ENCODE measurements at regions not wholly inside any gene's neighbourhood (a gene's known extent, or its start where the extent isn't known, plus 50 kb on each side); places are given as distances from the start of the nearest gene placed in this dataset.
"Not testable (repeated sequence)": the region's sequence is repeated elsewhere in the genome, so short reads cannot be mapped to it uniquely, and the experiment has no call there.

DNA sequence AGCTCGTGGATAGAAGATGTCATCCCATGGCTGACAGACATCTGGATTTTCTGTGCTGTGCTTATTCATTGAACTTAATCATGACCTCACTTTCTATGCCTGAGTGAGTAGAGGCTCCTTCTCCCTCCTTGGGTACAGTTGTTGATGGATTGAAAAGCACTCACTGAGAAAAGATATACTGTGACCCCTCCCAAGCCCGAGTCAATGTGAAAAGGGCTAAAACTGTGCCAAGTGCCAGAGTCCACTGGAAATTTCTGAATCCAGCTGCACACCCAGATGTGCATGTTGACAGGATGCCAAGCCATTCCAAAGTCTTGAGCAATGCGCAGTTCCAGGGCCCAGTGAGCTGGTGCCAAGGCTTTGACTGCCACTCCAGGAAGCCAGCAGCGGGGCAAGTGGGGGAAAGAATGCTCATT, 473.0 kb downstream of the NTRK2 start:
- DNase-seq: no peak

DNA sequence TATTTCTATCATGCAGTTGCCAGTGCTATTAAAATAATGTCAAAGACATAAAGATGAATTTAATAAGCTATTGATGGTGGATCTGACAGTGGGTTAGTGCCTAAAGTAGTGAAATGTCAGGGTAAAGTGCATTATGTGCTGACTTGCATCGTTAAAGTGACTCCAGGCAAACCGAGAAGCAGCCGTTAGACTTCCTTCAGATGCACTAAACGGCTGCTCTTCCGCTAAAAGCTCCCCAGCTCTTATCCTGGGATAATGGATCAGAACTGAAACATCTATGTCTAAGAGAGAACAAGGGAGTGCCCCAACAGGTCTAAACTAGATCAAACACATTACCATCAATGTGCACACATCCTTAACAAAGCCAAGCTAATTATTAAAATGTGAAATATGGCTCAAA, 468.2 kb downstream of the NTRK2 start:
- no peak for DNase-seq

DNA sequence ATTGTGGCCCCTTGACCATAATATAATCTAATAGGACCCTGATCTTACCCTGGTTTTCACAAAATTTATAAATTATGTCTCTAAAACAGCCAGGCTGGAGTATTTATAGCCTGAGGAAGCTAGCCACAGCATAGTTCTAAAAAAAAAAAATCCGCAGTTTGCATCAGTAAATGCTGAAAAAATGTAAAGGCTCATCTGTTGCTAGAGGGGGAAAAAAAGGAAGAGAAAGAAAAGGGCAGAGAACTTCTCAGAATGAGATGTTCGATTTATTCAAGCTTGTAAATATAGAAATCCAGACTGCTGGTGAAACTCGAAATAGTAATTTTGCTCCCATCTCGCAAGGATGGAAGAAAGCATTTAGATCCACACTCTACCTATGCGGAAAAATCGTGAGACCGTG, 467.5 kb downstream of the NTRK2 start:
- DNase-seq: no peak

DNA sequence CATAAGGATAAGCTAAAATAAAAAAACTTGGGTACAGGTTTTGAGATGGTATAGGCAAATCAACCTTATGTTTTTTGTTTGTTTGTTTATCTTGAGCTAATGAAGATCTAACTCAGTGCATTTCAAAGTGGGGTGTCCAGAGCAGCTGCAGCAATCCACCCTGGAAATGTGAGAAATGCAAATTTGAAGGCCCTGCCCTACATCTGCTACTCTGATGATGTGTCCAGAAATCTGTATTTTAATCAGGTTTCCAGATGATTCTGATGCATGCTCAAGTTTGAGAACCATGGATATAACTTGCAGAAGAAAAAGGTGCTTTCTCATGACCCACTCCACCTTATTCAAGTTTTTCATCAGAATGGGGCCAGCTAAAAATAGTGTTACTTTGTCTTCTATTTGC, 467.0 kb downstream of the NTRK2 start:
- no peak for DNase-seq

DNA sequence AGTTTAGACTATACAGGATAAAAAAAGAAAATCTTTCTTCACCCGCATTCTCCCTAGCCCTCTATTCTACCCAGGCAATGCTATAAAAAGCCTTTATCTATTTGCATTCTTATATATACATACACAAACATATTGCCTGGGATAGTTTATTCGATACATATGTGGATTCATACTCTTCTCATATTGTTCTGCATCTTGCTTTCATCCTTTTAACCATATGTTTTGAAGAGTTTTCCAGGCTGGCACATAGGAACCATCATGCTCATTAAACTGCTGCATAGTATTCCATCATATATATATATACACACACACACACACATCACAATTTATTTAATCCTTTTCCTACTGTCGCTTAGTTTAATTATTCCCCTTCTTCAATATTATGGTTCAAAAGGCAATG, 461.2 kb downstream of the NTRK2 start:
- DNase-seq: no peak

DNA sequence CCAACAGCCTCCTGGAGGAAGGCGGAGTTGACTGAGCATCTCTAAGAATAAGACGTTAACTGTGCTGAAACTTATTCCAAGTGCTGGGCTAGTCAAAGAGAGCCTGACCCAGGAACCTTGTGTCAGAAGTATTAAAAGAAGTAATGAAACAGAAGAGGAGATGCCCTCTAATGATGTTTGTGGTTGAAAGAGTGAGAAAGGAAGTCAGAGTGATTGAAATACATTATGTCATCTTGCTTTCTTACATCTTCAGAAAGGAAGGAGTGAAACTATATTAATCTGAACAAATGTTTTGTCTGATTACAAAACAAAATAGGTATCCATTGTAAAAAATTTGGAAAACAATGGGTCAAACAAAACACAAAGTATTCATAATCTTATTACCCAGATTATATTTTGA, 460.7 kb downstream of the NTRK2 start:
- DNase-seq: no peak

DNA sequence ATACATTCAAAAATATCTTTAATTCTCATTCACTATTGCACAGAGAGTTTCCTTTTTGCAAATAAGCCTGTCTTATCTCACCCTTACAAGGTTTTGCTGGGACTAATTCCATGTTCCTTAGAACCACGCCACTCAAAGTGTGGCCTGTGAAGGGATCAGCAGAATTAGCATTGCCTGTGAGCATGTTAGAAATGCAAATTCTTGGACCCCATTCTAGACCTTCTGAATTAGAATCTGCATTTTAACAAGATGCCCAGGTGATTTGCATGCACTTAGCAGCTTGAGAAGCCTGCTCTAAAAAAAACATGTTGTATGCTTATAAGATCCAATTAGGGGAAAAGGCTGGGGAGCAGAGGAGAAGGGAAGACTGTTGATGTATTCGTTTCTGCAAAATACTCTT, 460.0 kb downstream of the NTRK2 start:
- DNase-seq: no peak

DNA sequence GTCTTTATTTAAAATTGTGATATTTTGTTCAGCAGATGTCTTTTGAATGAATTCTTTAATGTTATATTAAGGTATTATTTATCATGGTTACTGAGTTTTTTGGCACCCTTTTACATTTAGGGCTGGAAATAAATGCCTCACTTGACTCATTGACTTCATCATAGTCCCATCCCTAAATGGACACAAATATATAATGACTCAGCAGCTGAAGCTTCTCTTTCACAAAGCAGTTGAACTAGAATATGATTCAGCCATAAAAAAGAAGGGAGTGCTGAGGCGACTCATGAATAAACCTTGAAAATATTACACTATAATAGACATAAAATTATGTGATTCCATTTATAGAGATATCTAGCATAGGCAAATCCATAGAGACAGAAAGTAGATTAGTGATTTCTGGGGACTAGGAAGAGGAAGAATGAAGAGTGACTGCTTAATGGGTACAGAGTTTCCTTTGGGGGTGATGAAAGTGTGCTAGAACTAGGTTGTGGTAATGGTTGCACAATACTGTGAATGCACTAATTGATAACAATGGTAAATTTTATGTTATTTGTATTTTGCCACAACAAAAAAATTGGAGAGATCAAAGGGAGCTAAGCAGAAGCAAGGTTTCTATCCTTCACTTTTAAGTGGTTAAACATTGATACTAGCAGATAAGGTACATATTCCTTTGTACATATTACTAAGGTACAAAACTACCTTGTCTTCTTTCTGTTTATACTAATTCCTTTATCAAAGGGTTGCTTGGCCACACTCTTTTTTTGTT, 449.6 kb downstream of the NTRK2 start:
- no peak for DNase-seq

DNA sequence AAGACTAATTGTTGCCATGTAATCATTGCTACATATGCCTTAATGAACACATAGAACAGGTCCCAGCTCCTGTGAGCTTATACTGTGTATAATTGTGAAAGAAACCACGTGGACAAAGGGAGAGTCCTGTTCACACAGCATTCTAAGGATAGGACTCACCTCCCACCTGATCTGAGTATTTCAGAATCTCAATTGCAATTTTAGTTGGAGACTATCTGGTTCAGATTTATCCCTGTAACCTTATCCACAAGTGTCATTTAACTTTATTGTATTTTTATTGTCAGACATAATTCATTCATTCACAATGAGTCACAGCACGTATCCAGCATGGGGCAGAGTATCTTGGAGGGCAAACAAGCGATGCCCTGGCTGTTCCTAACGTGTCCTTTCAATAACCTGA, 448.3 kb downstream of the NTRK2 start:
- DNase-seq: no peak

DNA sequence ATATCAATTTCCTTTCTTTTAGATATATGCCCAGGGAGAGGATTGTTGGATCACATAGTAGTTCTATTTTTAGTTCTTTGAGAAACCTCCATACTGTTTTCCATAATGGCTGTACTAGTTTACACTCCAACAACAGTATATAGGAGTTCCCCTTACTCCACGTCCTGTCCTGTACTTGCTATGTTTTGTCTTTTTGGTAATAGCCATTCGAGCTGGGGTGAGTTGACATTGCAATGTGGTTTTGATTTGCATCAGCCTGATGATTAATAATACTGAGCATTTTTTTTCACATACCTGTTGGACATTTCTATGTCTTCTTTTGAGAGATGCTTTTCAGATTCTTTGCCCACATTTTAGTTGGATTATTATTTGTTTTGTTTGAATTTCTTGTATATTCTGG, 445.9 kb downstream of the NTRK2 start:
- no peak for DNase-seq

DNA sequence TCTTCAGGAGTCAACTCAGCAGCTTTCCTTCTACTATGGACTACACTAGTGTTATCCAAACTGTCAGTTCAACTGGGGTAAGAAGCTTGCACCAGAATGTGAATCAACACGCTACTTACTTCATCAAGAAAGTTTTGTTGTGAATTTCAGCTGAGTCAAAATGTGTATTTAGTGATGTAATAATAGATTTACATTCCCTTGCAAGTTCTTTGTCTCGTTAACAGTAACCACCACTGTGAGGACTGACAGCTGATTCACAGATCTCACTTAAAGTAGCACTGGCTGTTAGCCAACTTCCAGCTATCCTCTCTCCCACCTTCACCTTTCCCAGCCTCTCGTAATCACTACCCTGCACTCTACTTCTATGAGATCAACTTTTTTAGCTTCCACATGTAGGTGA, 445.3 kb downstream of the NTRK2 start:
- DNase-seq: no peak

DNA sequence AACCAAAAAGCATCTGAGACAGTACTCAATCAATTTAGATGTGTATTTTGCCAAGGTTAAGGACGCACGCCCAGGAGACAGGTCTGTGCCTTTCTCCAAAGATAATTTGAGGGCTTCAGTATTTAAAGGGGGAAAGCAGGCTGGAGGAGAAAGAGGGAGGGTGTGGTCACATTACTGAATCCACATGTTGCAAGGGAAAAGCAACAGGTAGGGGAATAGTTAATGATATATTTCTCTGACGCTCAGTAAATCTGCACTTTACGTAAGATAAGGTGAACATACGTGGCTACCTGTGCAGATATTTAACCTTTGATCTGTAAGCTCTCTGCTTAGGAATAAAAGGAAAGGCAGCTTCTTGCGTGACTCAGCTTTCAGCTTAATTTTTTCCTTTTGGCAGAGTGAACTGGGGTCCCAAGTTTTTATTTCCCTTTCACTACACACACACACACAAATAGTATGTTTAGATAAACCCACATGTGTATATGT, 443.4 kb downstream of the NTRK2 start:
- no peak for DNase-seq

DNA sequence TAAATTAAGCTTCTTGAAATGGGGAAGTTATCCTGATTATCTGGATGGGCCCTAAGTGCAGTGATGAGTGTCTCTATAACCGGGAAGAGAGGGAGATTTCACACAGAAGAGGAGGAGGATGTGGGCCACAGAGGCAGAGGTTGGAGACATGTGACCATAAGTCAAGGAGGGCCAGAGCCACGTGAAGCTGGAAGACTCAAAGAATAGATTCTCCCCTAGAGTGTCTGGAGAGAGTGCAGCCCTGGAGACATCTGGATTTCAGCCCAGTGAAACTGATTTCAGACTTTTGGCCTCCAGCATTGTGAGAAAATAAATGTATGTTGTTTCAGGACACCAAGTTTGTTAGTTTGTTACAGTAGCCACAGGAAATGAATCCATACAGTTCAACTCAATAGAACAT, 442.9 kb downstream of the NTRK2 start:
- no peak for DNase-seq

DNA sequence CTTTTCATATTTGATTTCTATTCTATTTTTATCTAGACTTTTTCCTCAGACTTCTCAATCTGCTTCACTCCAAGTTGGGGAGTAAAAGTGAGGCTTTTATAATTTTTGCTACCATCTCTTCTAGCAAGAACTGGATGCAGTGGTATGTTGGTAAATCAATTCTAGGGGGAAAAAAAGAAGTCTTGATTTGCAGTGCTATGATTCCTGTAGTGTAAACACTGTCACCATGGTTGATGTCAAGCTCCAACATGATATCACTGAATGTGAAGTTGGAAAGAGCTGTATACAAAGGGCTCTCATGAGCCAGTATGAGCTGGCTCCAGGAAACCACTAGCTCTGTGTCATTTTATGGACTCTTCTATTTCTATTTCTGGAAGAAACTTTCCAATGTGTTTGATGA, 439.2 kb downstream of the NTRK2 start:
- DNase-seq: no peak

DNA sequence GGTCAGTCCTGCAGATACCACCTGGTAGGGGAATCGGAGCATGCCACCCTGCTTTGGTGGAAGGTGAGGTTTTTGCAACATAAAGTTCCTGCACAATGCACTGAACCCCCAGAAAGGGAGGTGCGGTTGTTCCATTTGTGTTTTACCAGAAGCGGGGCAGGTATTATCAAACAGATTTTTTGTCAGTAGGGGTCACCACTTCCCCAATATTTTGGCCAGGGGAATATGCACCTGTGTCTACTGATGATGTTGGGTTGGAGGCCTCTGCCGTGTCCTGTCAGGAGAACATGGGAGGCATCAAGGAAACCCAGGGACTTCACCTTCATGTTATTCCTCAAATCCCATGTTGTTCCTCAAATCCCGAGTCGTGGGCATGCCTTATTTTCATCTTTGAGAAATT, 438.7 kb downstream of the NTRK2 start:
- no peak for DNase-seq

DNA sequence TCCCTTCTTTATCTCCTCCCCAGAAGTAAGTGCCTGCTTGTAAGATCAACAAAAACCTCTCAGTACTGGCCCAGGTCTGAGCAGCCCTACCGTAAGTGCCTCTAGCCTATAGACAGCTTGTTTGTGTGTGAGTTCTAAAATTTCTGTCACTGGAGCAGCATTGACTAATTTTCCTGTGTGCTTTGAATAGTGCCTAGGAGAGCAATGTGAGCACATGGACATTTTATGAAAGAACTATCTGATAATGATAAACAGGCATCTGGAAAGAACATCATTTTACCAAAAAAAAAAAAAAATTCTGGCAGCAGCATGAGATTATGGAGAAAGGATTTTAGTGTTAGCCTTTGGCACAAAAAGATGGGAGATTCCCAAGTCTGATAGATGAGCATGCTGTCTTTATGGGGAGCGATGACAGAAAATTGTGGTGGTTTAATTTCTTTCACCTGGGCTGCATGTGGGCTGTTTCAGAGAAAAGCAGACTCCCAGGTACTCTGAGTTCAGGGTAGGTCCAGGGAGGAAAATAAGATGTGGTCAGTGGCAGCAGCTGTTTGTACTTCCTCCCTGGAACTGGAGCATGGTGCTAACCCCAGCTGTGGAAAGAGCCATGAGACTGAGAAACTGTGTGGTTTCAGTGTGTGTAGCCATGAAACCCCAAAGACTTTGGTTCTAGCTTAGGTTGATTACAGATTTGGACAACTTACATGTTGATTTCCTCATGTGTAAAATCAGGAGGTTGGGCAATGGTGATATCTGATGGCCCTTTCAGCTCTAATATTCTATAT, 419.9 kb downstream of the NTRK2 start:
- DNase-seq: no peak

DNA sequence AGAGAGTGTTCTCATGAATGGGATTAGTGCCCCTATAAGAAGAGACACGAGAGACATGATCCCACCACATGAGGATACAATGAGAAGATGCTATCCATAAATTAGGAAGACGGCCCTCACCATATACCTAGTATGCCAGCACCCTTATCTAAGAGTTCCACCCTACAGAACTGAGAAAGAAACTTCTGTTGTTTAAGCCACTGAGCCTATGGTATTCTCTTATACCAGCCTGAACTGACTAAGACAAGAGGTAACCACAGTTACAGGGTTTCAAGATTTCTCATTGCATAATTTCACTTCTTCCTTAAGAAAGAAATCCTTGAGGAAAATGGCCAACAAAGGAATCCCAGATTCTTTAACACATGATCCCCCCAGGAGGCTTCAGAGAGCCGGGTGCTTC, 412.4 kb downstream of the NTRK2 start:
- DNase-seq: no peak

DNA sequence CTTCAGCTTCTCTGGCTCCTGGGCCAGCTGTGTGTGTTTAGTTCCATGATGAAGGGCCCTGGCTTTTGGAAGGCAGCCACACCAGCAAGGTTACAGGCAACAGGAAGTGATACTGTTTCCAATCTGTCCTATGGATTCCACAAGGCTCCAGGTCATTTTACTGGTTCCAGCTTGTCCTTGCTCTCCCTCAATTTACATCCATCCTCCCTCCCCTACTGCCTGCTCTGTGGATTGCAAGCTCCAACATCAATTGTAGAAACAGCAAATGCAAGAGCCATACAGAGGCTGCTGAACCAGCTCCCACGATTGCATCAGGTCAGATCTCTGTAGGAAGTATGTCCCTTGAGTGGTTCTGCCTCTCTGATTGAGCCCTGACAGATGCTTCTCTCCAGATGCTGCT, 409.8 kb downstream of the NTRK2 start:
- DNase-seq: no peak

DNA sequence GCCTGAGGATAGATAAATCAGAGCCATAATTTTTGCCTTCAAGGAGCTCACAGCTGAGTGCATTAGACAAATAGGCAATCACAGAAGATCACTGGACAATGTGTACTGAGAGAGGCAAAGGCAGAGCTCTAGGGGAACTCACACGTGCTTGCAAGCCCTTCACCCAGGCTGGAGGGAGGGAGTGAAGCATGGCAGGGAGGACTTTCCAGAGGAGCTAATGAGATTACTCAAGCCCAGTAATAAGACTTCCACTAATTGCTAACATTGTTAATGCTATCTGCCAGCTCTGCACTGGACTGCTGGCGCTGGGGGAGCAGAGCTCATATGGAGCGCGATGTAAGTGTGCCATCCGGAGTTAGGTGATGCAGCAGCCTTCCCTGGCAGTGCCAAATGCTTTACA, 408.4 kb downstream of the NTRK2 start:
- DNase-seq: no peak

DNA sequence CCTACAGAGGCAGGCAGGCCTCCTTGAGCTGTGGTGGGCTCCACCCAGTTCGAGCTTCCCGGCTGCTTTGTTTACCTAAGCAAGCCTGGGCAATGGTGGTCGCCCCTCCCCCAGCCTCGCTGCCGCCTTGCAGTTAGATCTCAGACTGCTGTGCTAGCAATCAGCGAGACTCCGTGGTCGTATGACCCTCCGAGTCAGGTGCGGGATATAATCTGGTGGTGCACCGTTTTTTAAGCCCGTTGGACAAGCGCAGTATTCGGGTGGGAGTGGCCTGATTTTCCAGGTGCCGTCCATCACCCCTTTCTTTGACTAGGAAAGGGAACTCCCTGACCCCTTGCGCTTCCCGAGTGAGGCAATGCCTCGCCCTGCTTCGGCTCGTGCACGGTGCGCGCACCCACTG, 407.6 kb downstream of the NTRK2 start:
- DNase-seq: not testable (repeated sequence)

Measured in GOT3 (cell line).